GM21825 (cell line): ENCODE measurements at regions not wholly inside any gene's neighbourhood (a gene's known extent, or its start where the extent isn't known, plus 50 kb on each side); places are given as distances from the start of the nearest gene placed in this dataset.

Experiments used
- ATAC-seq: cut with Tn5 transposase; IDR thresholded peaks from one replicate; pipeline ENCODE4 v1.9.1; 2021; ENCODE audit warnings: mild to moderate bottlenecking, moderate library complexity; ENCODE audit not compliant: unreplicated experiment

DNA sequence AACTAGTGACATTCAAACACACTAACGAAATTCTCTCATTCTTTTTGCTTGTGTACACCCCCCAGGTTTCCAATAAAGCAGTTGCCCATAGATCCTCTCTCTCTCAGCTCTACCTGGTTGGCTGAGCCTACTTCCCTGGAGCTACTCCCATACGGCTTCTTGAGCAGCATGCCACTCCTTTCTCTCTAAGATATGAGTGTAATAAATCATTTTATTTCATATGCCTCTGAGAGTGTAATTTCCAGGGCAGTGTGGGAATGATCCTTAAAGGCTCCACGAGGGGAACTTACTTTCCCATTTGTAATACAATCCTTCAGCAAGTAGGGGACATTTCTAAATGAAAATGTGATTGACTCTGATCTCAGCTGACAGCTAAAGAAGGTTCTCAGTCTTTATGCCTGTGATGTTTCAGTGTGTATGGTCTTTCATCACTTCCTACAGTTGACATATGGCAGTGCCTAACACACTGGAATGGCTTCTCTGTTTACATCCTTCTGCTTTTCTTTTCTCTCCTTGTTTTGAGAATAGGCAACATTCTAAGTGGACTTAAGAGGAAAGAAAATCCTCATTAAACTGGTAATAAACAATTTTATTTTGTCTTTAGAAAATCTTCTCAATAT, 1194.3 kb upstream of the CDH8 start:
- ATAC-seq, result no peak

- ATAC-seq, result no peak
These were observed 1192.0 kb upstream of the CDH8 start for GRCh38 chr16:63228259-63228658.

DNA sequence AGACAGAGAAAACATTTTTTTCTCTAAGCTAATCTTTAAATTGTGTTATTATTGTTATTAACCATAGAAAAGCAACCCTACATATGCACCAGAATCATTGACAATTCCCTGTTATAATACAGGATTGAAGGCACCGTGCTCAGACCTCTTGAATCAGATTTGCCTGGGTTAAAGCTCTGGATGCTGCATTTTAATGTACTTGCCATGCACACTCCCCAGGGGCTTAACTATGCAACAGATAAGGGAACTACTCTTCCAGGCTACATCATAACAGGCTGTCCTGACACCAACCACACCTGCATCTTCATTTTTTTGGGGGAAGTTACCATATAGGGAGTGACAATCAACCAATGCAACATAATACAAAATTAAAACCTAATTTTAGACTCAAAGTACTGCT, 1187.6 kb upstream of the CDH8 start:
- ATAC-seq, result no peak

DNA sequence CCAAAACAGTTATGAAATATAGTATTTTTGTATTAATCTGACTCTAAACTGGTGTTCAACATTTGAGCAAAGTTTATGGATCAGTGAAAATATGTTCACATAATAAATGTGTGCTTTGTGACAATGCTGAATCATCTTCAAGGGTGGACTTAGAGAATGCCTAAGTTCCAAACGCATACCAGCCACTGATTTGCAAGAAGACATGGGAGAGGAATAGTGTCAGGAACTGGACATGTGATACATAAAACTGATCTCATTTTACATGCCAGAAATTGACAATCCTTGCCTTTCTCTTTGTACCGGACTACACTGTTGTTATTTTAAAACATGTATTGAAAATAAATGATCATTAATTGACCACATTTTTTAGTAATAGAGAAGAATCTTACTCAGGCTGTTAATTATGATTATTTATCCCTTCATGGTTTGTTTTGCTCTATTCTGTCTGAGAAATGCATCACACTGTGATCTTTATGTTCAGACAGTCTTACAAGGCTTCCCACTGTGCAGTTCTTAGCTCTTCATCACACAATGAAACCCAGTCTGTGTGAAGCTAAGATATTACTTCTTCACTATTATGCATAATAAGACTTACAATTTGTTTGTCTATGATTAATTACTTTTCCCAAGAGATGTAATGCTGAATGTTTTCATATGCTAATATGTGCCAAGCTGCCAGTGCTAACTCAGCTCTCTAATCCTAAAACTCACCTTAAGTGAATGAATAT, 1180.6 kb upstream of the CDH8 start:
- ATAC-seq, result no peak

GRCh38 chr16:63201851-63202250, 1165.6 kb upstream of the CDH8 start:
- no peak for ATAC-seq

DNA sequence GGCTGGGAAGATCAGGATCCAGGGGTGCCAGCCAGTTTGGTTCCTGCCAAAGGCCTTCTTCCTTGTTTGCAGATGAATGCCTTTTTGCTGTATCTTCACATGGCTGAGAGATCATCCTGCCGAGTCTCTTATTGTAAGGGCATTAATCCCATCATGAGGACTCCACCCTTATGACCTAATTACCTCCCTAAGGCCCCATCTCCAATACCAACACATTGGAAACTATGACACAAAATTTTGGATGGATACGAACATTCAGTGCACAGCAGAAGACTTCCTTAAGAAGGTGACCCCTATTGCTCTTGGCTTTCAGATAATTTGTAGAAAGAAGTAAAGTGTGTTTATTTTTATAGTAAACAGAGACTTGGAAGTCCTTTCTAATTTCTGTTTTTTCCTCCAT, 1164.7 kb upstream of the CDH8 start:
- ATAC-seq, result no peak

- ATAC-seq, result no peak
These were observed 1159.1 kb upstream of the CDH8 start for GRCh38 chr16:63195336-63195735.

- ATAC-seq, result no peak
These were observed 1156.7 kb upstream of the CDH8 start for GRCh38 chr16:63192980-63193379.

- no peak for ATAC-seq
These were observed 1152.0 kb upstream of the CDH8 start for GRCh38 chr16:63188086-63188771.

- ATAC-seq, result no peak
These were observed 1151.4 kb upstream of the CDH8 start for GRCh38 chr16:63187638-63188037.

DNA sequence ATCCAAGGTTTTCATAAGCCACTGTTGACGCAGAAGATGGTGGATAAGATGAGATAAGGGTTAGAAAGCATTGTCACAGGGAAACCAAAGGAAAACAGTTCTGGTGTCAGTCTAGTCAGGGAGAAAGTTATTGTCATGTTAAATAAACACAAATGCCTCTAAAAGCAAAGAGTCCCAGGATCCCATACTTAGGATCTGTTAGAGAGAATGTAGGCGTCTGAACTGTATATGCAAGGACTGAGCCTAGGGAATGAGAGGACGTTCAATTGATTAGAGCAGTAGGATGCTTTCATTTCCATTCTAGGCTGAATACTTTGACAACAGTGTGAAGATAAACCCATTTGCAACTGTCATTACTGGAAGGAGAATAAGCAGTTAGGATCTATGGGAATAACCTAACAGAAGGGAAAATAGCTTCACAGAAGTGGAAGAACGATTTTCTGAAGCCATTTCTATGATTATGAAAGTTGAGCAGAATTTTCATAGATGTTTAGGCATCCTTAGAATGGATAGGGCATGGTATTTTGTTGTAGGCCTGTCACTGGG, 1149.1 kb upstream of the CDH8 start:
- ATAC-seq, result no peak

- ATAC-seq, result no peak
These were observed 1147.5 kb upstream of the CDH8 start for GRCh38 chr16:63183743-63184142.

- no peak for ATAC-seq
These were observed 1139.1 kb upstream of the CDH8 start for GRCh38 chr16:63175313-63175712.

- no peak for ATAC-seq
These were observed 1138.6 kb upstream of the CDH8 start for GRCh38 chr16:63174801-63175200.

DNA sequence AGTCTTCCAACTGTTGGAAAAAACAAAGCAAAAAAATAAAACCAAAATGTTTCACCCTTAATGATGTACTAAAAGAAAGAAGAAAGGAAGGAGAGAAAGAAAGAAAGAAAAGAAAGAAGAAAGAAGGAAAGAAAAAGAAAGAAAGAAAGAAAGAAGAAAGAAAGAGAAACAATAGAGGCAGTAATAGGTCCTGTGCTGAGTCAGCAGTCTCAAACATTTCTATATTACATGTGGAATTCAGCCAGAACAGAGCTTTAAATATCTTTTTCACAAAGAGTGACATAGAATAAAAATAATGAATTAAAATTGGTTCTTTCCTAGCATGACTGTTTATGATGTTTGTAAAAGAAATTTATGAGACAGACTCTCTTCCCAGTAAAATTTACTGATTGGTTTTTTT, 1135.3 kb upstream of the CDH8 start:
- ATAC-seq, result no peak

GRCh38 chr16:63169100-63169499, 1132.9 kb upstream of the CDH8 start:
- no peak for ATAC-seq

DNA sequence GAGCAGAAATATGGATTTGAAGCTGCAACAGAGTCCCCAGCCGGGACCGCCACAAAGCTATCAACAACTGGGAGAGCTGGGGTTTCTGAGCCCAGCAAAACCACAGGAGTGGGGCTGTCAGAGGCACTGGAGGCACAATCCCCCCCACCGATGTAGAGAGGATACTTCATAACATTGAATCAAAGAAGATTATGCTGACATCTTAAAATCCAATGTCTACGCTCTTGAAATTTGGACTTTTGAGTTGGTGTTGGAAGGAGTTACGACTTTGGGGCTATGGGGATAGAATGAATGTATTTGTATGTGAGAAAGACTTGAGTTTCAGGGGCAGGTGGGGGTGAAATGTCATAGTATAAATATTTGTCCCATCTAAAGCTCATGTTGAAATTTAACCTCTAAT, 1121.6 kb upstream of the CDH8 start:
- ATAC-seq, result no peak

DNA sequence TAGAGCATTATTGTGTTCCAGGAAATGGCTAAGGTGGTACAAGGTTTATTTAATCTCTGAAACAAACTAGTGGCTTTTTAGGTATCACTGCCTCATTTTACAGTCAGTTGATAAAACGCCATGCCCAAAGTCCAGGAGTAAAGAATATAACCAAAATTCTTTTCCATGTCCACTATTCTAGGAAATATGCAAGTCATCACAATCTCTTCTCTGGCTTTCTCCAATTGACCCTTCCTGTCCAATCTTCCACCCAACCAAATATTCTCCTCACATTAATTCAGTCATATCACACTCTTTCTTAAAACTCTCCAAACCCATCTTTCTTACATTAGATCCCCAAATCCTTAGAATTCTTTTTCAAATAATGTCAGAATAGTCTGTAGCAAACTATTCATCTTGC, 1110.0 kb upstream of the CDH8 start:
- no peak for ATAC-seq

GRCh38 chr16:63145411-63145810, 1109.2 kb upstream of the CDH8 start:
- no peak for ATAC-seq

DNA sequence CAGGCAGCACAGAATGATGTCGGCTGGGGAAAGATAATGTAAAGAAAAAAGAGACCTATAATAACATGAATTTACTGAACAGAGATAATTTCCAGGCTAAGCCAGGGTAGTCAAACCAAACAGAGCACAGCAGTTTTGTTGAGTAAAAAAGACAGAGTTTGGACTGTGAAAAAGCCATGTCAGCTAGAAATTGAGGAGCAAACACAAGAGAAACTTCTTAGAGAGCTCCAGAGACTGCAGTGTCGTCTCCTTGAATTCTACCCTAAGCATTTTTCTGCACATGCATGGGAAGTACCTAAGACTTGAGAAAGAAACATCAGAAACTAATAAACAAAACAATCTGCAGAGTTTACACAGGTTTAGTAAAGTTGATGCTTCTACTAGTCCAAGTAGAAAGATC, 1098.8 kb upstream of the CDH8 start:
- ATAC-seq, result no peak

GRCh38 chr16:63131503-63131902, 1095.3 kb upstream of the CDH8 start:
- no peak for ATAC-seq

DNA sequence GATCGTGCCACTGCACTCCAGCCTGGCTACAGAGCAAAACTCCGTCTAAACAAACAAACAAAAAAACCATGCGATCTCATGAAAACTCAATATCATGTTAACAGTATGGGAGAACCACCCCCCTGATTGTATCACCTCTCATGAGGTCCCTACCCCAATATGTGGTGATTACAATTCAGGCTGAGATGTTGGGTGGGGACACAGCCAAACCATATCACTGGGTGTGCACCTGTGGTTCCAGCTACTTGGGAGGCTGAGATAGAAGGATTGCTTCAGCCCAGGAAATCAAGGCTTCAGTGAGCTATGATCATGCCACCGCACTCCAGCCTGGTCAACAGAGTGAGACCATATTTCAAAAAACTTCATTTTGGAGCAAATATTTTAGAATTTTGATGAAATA, 1094.7 kb upstream of the CDH8 start:
- no peak for ATAC-seq
